ENCODE measurements at regions not wholly inside any gene's neighbourhood (a gene's known extent, or its start where the extent isn't known, plus 50 kb on each side); places are given as distances from the start of the nearest gene placed in this dataset.

GRCh38 chr21:32975811-32976431 lies 49.8 kb upstream of the OLIG2 start:
- TF ChIP-seq EZH2 (IDR thresholded peaks at IDR 0.05; ENCODE audit: insufficient read depth, poor library complexity, severe bottlenecking): no peak
- no peak for TF ChIP-seq EZH2phosphoT487 (IDR thresholded peaks at IDR 0.05; ENCODE audit: insufficient read depth, low read depth)
